IPS-NIHi11 (cell line): ENCODE measurements at regions not wholly inside any gene's neighbourhood (a gene's known extent, or its start where the extent isn't known, plus 50 kb on each side); places are given as distances from the start of the nearest gene placed in this dataset.

Experiments
- DNase-seq: peaks from one replicate; pipeline ENCODE4 v3.0.0; 2012; ENCODE audit warnings: mixed read lengths, low spot score

DNA sequence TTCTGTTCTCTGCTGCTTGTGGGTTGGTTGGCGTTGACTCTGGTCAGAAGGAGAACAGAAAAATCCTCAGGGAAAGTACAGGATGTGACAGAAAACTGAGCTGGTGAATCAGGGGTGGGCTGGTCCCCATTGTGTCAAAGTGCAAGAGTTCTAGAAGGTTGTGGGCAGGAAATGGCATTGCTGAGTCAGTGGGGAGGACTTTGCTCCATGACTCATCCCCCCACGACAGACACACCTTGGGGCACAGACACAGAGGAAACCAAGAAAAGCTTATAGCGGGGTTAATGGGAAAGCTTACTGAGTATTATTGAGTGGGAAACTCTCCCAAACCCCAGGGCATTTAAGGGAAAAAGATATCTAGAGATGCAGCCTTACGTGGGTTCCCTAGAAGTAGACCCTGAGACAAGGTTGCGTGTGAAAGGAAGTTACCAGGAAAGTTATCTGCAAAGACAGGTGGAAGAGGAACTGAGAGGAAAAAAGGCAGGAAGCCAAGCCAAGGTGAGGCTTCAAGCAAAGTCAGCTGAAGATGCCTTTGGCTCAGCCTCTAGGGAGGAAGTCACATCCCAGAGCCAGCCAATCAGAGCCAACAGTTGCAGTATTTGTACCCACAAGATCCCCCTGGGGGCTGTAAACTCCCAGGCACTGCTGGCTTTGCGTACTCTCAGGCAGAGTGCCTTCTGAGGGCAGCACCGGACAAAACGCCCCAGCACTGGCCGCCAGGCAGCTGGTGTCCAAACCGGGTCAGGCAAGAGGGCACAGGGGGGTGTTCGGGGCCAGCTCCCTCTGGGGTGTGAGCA is 86.4 kb downstream of the FOXL1 start:
- DNase-seq: no peak

DNA sequence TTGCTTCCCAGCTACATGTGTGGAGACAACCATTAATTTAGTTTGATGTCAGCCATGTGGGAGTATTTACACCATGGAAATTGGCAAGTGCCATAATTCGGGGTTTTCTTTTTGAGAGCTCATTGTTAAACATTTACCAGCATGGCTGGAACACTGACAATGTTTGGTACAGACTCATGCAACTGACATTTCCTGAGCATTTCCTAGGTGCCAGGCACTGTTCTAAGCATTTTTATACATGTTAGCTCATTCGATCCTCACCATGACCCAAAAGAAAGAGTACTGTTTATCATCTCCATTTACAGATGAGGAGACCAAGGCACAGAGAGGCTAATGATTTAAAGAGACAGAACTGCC is 86.9 kb downstream of the FOXL1 start:
- no peak for DNase-seq

DNA sequence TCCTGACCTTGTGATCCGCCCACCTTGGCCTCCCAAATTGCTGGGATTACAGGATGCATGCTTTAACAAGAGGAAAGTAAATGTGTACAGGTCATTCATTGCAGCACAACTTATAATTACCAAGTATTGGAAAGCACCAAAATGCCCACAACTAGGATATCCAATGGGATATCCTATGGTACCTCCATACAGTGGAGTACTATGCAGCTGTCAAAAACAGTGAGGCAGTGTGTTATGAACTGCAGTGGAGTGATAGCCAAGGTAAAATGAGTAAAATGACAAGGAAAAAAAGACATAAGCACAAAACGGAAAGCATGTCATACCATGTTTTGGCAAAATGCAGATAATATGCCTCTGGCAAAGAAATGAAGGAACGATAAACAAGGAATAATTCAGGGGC is 87.6 kb downstream of the FOXL1 start:
- no peak for DNase-seq

DNA sequence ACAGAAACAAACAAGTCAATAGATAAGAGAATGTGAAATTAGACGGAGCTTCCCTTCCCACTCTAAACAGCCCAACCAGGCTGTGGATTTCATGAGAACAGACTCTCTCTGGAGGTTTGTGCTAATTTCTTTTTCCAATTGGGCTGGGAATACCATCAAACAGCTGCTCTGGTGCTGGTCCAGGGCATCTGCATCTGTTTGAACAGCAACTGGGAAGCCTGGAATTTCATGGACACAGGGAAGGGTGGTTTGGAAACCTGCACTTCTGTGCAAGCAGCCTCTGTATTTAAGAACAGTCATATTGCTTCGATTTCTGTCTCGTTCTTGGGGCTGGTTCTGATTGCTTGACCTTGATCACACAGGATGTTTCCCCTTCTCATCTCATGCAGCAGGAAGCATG is 88.7 kb downstream of the FOXL1 start:
- DNase-seq: no peak

DNA sequence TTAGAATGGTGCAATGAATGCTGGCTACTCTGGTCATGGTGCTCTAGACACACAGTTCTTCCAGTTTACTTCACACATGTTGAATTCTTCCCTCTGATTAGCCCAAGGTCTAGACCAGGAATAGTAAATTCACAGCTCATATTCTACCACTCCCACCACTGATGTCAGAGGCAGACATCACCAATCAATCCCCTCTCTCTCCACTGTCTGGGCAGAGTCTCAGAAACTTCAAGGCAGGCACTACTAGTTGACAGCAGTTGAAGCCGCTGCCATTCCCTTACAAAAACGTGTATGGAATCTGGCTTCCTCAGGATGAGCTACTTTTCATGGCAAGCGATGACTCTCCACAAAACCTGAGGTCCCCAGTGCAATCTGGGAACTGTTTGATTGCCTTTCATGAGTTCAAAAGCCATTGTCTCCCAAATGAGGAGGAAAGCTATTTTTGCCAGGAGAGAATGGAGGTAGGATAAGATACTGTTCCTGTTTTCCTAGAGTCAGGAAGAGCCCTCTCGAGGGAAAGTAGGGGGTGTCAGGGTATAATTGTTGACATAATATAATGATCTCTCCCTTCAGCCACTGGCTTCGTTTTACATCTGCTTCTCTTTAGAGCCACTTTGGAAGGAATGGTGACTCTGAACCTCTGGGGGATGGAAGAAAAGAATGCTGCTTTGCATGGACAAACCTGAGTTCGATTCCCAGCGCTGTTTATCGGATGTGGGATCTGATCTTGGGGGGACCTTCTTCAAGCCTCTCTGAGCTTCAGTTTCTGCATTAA is 90.0 kb downstream of the FOXL1 start:
- DNase-seq: no peak

DNA sequence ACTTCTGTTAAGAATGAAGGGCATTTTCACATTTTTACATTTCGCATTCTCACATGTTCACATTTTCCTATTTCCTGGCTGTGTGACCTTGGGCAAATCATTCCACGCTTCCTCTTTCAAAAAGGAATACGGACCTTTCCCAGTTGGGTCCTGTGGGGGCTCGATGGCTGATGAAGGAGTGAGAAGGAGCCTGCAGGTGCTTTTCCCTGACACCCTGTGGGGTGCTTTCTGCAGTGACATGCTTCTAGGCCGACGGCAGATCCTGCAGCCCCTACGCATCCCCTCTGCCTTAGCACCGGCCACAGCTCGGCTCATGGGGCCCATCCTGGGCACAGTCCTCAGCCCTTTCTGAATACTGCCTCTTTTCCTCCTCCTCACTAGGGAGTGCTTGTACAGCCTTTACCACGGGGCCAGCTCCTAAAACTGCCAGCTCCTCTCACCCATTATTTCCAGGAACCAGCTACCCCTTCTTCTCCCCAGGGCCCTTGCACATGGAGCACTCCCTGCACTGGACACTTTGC is 91.0 kb downstream of the FOXL1 start:
- DNase-seq: no peak

DNA sequence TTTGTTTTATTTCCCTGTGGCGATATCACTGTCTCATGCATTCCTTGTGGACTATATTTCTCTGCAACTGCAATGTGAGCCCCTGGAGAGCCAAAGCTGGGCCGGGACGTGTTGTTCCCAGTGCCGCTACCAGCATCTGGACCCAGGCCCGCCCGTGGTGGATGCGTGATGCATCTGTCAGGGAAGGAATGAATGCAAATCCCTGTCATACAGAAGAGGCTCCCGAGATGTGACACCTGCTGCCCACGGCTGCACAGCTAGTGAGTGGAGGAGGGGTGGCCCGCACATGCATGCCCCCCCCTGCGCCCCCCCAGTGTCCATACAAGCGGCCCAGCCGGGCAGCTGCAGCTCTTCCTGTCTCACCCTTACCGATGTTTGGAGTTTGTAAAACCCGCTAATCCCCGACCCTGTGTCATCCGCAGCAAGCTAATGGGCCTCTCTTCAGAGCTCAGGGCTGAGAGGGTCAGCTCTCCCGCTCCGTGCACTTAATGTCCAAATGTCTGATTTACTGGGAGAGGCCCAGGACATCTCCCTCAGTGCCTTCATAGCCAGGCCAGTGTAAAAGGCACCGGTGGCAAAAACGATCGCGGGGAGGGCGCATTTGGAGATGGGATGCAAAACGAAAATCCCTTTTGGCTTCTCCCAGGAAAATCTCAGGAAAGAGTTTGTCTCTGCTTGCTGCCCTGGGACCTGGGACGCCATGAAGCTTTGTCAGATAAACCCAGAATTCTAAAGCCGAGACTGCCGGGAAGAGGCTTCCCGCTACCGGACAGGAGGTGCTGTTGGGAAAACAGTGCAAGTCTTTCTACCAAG is 91.8 kb downstream of the FOXL1 start:
- DNase-seq: no peak

DNA sequence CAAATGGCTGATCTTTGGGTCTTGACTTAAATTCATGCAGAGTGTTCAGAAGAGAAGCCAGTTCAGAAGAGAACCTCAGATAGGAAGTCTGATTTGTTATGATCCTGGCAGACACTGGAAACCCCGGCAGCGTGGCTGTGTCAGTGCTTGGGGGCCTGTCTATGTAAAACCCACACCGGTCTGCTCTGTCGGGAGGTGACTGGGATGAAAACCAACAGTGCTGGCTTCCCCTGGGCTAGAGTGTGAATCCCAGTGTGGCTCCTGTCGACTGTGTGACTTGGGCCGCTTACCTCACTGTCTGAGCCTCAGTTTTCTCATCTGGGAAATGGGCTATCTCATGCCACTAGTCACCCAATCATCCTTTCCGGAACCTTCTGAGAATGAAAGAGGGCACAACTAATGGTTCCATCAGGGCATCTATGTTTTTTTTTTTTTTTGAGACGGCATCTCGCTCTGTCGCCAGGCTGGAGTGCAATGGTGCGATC is 92.4 kb downstream of the FOXL1 start:
- DNase-seq: no peak

DNA sequence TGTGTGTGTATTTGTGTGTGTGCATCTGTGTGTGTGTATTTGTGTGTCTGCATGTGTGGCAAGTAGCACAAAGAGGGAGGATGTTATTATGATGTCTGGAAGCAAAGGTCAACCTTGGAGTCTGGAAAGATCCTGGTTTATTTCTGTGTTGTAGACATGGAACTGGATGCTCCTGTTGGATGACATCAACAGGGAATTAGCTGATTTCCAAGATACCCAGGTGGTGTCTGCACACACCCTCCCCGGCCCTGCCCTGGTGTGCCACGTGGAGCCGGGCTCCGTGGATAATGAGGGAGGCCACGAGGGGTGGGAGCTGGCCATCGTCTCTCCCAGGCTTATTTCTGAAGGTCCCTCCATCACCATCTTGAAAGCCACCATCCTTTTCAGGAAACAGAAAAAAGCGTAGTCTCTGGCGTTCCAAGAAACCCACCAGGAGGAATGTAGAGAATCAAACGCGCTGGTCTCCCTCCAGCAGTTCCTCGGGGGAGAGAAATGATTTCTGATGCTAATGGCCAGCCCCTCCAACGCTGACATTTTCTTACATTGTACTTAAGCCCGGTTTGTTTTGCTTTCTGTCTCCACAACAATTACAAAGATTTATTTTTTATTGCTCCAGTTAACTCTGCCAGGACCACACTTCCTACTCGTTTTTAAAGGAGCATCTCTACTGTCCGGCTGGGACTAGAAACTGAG is 93.3 kb downstream of the FOXL1 start:
- no peak for DNase-seq

DNA sequence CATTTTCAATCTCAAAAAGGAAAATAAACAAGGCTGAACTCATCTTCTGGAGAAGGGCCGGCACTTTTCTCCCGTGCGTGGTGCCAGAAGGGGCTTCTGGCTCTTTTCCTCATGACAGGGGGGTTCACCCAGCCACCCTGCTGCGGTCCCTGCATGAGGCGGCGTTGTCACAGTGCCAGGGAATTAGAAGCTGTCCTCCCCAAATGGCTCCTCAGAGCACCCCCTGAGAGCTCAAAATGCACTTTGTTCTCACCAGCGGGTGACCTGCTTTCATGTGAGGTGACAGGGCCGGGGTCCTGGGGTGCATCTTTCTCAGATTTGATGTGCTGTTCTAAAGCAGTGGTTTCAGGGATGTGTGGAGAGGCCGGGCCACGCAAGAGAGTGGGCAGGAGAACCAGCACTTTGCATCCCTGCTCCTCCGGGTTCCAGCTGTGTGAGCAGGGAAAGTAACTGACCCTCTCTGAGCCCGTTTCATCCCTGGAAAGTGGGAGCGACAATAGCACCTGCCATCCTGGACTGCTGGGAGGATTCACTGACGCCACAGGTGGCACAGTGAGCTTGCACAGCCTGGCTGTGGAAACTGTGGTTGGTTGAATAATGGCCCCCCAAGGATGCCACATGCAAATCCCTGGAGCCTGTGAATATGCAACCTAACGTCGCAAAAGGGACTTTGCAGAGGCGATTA is 94.0 kb downstream of the FOXL1 start:
- no peak for DNase-seq

DNA sequence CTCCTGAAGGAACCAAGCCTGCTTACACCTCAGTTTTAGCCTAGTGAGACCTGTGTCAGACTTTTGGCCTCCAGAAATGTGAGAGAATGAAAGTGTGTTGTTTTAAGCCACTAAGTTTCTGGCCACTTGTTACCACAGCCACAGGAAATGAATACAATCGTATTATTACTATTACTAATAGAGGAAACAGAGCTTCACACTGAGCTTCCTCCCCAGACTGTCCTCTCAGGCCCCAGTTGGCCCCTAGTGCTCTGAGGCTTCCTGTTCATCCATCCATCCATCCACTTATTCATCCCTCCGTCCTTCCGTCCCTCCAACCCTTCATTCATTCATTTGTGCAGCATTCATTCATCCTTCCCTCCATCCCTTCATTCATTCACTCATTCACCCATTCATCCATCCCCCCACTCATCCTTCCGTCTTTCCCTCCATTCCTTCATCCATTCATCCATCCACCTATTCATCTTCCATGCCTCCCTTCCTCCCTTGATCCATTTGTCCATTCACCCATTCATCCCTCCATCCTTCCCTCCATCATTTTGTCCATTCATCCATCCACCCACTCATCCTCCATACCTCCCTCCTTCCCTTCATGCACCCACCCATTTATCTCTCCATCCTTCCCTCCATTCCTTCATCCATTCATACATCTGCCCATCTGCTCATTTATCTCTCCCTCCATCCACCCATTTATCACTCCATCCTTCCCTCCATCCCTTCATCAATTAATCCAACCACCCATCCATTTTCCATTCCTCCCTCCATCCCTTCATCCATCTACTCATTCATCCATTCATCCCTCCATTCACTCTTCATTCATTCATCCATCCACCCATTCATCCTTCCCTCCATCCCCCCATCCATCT is 95.0 kb downstream of the FOXL1 start:
- no peak for DNase-seq

DNA sequence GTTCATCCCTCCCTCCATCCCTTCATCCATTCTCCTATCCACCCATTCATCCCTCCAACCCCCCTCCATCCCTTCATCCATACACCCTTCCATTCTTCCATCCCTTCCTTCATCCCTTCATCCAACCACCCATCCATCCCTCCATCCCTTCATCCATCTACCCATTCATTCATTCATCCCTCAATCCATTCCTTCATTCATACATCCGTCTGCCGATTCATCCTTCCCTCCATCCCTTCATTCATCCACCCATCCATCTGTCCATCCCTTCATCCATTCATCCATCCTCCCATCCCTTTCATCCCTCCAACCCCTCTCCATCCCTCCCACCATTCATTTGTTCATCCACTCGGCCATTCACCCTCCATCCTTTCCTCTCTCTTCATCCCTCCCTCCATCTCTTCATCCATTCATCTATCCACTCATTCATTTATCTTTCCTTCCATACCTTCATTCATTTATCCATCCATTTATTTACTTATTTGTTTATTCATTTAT is 95.7 kb downstream of the FOXL1 start:
- DNase-seq: no peak

DNA sequence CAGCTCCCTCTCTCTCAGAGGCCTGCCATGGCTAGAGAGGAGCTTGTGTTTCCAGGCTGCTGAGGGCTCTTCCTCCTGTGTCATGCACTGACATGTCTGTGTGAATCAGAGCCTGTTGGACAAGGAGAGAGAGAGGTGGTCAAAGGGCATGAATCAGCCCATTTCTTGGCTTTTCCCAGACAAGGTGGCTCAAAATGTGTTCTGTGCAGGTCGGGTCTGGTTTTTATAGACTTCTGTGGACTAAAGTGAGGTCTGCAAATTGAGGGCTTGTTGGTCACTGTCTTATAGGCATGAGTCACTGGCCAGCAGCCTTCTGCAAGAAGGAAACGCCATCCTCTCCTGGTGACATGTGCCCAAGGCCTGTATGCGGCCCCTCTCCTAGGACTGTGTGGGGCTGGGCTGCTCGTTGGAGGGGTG is 97.9 kb downstream of the FOXL1 start:
- DNase-seq: no peak

DNA sequence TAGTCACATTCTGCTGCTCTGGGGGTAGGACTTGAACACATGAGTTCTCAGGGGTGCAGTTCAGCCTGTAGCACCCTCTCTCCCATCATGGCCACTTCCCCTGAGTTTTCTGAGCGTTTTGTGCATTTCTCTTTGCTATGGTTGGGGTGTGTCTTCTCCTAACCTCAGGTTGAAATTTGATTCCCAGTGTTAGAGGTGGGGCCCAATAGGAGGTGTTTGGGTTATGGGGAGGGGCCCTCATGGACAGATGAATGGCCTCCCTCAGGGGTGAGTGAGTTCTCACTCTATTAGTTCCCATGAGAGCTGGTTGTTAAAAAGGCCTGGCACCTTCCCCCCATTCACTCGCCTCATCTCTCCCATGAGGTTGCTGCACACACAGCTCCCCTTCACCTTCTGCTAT is 101.1 kb downstream of the FOXL1 start:
- no peak for DNase-seq

DNA sequence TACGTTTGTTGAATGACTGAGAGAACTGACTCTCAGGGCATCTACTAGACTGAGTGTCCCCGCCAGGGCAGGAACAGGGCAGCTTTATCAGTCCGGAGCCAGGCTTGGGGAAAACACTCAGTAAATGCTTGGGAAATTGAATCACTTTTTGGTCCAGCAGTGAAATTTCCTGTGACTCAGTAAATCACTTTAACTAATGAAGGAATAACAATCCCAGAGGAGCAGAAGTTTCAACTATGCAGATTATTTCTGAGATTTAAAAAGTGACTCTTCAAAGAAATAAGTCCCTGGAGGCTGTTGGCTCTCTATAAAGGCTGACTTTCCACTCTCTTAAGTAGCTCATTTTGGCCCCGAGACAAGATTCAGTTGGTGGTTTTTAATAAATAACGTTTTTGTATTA is 101.8 kb downstream of the FOXL1 start:
- DNase-seq: no peak

DNA sequence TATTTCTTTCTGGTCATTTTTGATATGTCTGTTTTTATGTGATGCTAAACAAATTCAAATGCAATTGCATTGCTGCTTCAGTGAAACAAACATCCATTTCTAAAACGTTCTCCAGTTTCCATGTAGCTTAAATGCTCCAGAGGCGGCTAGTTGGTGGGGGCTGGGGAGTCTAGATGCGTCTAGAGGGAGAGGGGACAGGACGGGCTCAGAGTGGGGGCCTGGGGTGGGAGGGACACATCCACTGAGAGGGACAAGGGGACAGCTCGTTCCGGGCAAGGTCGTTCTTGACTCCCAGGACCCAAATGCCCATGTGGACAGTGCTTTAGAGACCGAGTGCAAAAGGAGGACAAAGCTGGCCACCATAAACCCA is 102.3 kb downstream of the FOXL1 start:
- no peak for DNase-seq

DNA sequence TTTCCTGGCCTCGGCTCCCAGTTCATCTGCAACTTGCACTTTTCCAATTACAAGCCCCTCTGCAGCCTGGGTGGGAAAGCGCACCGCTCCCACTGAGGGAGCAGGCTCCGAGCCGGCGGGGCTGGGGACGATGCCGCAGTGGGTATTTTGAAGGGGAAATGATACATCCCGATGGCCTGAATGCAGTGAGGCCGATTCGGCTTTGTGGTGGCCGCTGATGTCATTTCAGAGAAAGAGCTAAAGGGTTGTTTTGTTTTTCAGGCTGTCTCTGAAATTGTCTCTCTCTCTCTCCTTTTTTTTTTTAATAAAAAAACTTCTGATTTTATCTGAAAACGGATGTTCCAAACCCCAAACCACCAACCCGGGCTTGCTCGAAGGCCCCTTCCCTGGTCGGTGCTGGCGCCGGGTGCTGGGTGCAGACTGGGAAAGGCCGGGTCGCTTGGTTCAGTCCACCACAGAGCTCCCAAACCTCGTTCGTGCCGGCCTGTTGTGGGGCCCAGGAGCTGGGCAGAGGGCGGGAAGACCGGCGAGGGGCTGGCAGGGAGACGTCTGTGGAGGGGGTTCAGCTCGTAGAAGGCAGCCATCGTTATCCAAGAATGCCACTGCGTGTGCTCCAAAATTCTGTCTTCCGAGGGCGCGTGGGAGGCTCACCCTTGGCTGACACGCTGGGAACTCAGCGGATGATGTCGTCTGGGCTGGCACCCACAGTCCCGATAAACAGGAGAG is 102.8 kb downstream of the FOXL1 start:
- no peak for DNase-seq

DNA sequence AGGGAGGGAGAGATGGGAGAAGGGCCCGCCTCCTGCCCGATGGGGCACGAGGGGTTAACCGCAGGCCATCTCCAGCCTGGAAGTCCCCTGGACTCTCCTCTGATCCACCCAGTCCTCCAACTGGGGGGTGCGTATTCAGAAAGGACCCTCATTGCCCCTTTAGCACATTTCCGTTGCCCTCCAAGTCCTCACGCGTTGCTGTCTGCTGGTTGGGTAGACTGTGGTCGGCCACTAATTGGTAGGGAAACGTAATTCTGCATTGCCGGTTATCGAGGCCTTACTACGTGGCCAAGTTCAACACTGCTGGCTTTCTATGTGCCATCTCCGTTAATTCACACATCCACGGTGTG is 103.4 kb downstream of the FOXL1 start:
- DNase-seq: no peak

DNA sequence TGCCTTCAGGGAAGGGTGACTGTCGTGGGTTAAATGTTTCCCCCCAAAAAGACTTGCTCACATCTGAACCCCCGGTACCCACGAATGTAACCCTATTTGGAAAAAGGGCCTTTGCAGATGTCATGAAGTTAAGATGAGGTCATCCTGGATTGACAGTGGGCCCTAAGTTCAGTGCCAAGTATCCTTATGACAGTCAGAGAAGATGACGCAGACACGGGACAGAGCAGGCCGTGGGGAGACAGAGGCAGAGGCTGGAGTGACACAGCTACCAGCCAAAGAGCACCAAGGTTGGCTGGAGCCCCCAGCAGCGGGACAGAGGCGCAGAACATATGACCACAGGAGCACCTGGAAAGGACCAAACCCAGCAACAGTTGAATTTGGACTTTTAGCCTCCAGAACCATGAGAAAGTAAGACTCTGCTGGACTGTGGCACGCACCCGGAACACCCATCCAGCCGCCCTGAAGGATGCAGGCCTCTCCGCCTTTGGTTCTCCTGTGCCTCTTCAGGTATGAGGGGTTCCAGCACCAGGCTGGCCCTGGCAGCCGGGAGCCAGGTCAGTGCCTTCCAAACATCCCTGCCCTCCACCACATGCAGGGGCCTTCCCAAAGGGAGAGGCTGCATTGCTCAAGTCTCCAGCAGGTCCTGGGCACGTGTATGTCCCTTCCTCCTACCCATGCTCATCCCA is 104.0 kb downstream of the FOXL1 start:
- DNase-seq: no peak
